IPS-18c (cell line): ENCODE measurements at regions not wholly inside any gene's neighbourhood (a gene's known extent, or its start where the extent isn't known, plus 50 kb on each side); places are given as distances from the start of the nearest gene placed in this dataset.
"Not testable (repeated sequence)": the region's sequence is repeated elsewhere in the genome, so short reads cannot be mapped to it uniquely, and the experiment has no call there.

Experiments used
- H3K4me3 ChIP-seq: 2 replicates; pipeline ENCODE4 v1.7.0; 2013; ENCODE audit warnings: low read depth, mild to moderate bottlenecking, low read length, moderate library complexity; ENCODE audit not compliant: insufficient read depth
- H3K9me3 ChIP-seq: one replicate; pipeline ENCODE4 v1.6.1; 2013; ENCODE audit warnings: mild to moderate bottlenecking, low read length, moderate library complexity; ENCODE audit not compliant: control insufficient read depth, insufficient read depth

- no peak overlapping the region for H3K4me3 ChIP-seq
- H3K9me3 ChIP-seq = no peaks in the 10 kb centered on the region
Measured at GRCh38 chr14:71411285-71411595, 504.0 kb downstream of the PCNX1 start.

- no peaks in the 10 kb centered on the region for H3K9me3 ChIP-seq
- H3K4me3 ChIP-seq = no peak overlapping the region
Measured at GRCh38 chr14:71411738-71412137, 504.5 kb downstream of the PCNX1 start.

GRCh38 chr14:71414631-71415403, 507.6 kb downstream of the PCNX1 start:
- H3K4me3 ChIP-seq = no peak overlapping the region

GRCh38 chr14:71415404-71415690, 508.1 kb downstream of the PCNX1 start:
- Histone ChIP-seq H3K9me3 (no peaks in the 10 kb centered on the region), H3K4me3 (no peak overlapping the region)

More at GRCh38 chr14:71414631-71415403, 507.6 kb downstream of the PCNX1 start:
- H3K9me3 ChIP-seq = no peaks in the 10 kb centered on the region

- no peak overlapping the region for H3K4me3 ChIP-seq
- no peaks in the 10 kb centered on the region for H3K9me3 ChIP-seq
Measured at GRCh38 chr14:71416392-71416791, 509.1 kb downstream of the PCNX1 start.

- H3K9me3 ChIP-seq = no peaks in the 10 kb centered on the region
- no peak overlapping the region for H3K4me3 ChIP-seq
Measured at GRCh38 chr14:71418532-71419245, 511.4 kb downstream of the PCNX1 start.

- no peak overlapping the region for H3K4me3 ChIP-seq
- H3K9me3 ChIP-seq = no peaks in the 10 kb centered on the region
Measured at GRCh38 chr14:71423481-71423880, 508.7 kb upstream of the RGS6 start.

- no peaks in the 10 kb centered on the region for H3K9me3 ChIP-seq
- no peak overlapping the region for H3K4me3 ChIP-seq
Measured at GRCh38 chr14:71424941-71425340, 507.3 kb upstream of the RGS6 start.

GRCh38 chr14:71426001-71426400, 506.2 kb upstream of the RGS6 start:
- H3K9me3 ChIP-seq = no peaks in the 10 kb centered on the region
- H3K4me3 ChIP-seq = no peak overlapping the region

GRCh38 chr14:71429902-71430301, 502.3 kb upstream of the RGS6 start:
- no peaks in the 10 kb centered on the region for H3K9me3 ChIP-seq
- no peak overlapping the region for H3K4me3 ChIP-seq

GRCh38 chr14:71430321-71430677, 501.9 kb upstream of the RGS6 start:
- Histone ChIP-seq H3K9me3 (no peaks in the 10 kb centered on the region), H3K4me3 (no peak overlapping the region)

GRCh38 chr14:71430678-71431376, 501.4 kb upstream of the RGS6 start:
- no peak overlapping the region for H3K4me3 ChIP-seq
- H3K9me3 ChIP-seq = no peaks in the 10 kb centered on the region

GRCh38 chr14:71432334-71433110, 499.7 kb upstream of the RGS6 start:
- H3K9me3 ChIP-seq = no peaks in the 10 kb centered on the region
- H3K4me3 ChIP-seq = no peak overlapping the region

- Histone ChIP-seq H3K9me3 (no peaks in the 10 kb centered on the region), H3K4me3 (no peak overlapping the region)
Measured at GRCh38 chr14:71433303-71433702, 498.9 kb upstream of the RGS6 start.

- H3K9me3 ChIP-seq, H3K4me3 ChIP-seq: not testable (repeated sequence)
Measured at GRCh38 chr14:71435641-71436040, 496.6 kb upstream of the RGS6 start.

- H3K9me3 ChIP-seq = no peaks in the 10 kb centered on the region
- H3K4me3 ChIP-seq = no peak overlapping the region
Measured at GRCh38 chr14:71437870-71438269, 494.4 kb upstream of the RGS6 start.

GRCh38 chr14:71438684-71439083, 493.5 kb upstream of the RGS6 start:
- no peaks in the 10 kb centered on the region for H3K9me3 ChIP-seq
- H3K4me3 ChIP-seq = no peak overlapping the region

- H3K9me3 ChIP-seq = no peaks in the 10 kb centered on the region
Measured at GRCh38 chr14:71441126-71441525, 491.1 kb upstream of the RGS6 start.

More at GRCh38 chr14:71441126-71441525, 491.1 kb upstream of the RGS6 start:
- no peak overlapping the region for H3K4me3 ChIP-seq
